Activated CD8-positive, alpha-beta memory T cell treated with anti-CD3 and anti-CD28 coated beads for 36 hours (primary cell): ENCODE measurements at regions not wholly inside any gene's neighbourhood (a gene's known extent, or its start where the extent isn't known, plus 50 kb on each side); places are given as distances from the start of the nearest gene placed in this dataset.

ENCODE experiments used
- CTCF ChIA-PET: fragments of 350-600 bp; sonication (Branson Sonifier 250); formaldehyde crosslinking; loops from one replicate; lab custom pipeline; 2021; ENCODE audit warnings: antibody characterized with exemption; lab: Charles Lee
- POLR2A ChIA-PET: fragments of 350-600 bp; sonication (Branson Sonifier 250); formaldehyde crosslinking; loops from one replicate; lab custom pipeline; 2021; ENCODE audit warnings: antibody characterized with exemption; lab: Charles Lee

DNA sequence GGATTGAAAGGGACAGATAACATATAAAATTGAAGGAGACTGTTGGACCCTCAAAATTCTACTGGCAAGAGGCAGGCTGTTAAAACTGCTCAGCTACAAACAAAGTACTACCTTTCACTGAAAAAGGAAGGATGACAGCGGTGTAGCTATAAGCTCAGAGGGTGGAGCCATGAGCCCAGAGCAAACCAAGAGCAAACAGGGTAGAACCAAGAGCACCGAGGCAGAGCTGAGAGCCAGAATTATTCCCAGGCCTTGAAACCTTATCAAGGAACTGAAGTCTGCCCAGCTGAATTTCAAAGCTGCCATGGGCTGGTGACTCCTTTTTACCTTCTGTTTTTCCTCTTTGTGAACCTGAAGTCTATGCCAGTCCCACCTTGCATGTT is 74.7 kb upstream of the SLC4A11 start:
- ChIA-PET POLR2A (no interaction called here), CTCF (no interaction called here)

DNA sequence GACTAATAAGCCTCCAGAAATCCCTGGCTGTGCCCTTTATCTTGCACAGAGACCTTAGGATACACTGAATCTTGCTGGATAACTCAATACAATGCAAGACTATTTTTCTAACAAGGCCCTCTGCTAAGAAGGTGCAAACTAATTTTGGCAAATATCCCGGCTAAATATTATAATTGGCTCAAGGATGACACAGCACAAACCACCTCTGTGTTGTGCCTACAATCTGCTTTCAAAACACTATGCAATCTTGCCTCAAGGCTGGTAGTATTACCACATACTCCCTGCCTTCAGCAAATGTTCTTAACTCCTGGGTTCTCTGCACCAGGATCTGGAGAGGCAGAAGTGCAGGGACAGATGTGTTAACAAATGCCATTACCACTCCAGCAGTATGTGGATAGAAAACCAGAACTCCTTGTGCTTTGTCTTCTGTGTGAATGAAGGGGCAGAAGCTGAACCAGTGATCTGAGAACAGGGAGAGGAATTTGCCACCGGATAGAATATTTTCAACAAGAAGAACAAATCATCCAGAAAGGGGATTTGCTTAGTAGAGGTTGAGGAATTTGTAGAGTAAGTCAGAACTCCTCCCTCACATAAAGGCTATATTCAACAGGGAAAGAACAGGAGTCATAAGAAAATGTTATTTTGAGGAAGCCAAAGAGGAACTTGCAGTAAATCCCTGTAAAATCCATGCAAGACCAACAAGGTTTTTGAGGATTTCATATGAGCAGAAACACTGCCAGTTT is 74.1 kb upstream of the SLC4A11 start:
- ChIA-PET CTCF (no interaction called here), POLR2A (no interaction called here)

- CTCF ChIA-PET: no interaction called here
- POLR2A ChIA-PET: no interaction called here
Measured at GRCh38 chr20:3311623-3312022, 72.6 kb upstream of the SLC4A11 start.

DNA sequence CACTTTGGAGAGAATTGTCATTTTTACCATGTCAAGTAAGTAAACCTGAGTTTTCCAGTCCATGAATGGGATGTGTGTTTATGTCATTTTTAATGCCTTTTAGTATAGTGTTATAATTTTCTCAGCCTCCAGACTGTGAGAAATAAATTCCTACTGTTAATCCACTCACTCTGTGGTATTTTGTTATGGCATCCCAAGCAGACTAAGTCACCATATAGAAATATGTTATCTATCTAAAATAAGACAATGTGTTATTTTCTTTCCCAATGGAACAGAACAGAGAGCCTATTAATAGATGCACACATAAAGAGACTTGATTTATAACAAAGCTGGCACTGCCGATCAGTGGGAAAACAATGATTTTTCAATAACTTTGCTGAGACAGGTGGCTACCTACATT is 70.2 kb upstream of the SLC4A11 start:
- POLR2A ChIA-PET: no interaction called here

DNA sequence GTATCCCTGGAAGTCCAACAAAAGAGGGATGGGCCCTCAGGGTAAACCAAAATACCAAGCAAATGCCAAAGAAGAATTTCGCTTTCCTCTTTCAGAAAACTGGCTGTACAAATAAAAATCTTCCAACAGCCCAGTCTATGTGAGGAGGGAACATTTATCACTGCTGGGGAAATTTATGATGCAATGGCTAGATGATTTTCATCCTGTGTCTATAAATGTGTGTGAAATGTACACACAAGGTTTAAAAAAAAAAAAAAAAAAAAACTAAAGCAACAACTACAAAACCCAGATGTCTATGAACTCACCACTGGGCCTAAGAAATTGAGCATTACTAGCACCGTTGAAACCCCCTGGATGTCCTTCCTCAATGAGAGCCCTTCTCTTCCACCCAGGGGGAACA is 68.7 kb upstream of the SLC4A11 start:
- ChIA-PET CTCF (no interaction called here), POLR2A (no interaction called here)

More for the DNA sequence above, 70.2 kb upstream of the SLC4A11 start:
- CTCF ChIA-PET: interaction anchor here (0.7 kb wide), 1 partner anchor 114 kb away, joined by 3 read pairs; no protein-coding TSS in a partner anchor

- ChIA-PET CTCF (no interaction called here), POLR2A (no interaction called here)
Measured at GRCh38 chr20:3307078-3307477, 68.1 kb upstream of the SLC4A11 start.

DNA sequence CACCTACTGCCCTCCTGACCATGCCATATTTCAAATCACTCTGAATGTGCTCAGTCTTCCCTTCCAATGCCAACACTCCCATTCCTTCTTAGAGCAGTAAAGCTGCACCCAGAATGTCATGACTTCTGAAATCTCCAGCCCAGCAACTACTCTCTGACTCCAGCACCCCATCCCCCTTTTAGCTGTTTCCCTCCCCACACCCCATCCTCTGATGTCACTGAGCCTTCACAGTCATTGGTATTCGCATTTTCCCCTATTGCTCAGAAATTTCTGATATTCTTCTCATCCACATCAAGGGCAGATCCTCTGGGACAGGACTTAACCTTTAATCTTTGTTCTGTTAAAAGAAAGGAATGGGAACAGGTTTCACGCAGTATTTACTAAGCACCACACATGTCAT is 67.1 kb upstream of the SLC4A11 start:
- POLR2A ChIA-PET: no interaction called here
- CTCF ChIA-PET: no interaction called here

DNA sequence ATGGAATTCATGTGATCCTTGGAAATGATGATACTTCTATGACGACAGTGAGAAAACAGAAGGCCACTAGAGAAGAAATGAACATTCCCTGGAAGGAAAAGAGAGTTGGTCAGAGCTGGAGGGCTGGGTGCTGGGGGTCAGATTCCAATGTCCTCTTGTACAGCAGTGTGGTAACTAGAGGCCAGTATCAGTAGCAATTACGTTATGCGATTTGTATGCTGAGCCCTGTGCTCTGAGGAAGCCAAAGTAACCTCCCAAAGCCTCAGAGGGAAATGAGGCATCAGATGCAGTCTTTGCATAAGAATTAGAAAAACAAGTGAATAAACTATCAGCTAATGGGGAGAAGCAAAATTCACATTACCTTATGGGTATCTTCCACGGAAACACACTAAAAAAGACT is 65.5 kb upstream of the SLC4A11 start:
- POLR2A ChIA-PET: no interaction called here
- CTCF ChIA-PET: no interaction called here

- POLR2A ChIA-PET: no interaction called here
- CTCF ChIA-PET: no interaction called here
Measured at GRCh38 chr20:3297079-3297378, 58.0 kb upstream of the SLC4A11 start.

- POLR2A ChIA-PET: no interaction called here
- CTCF ChIA-PET: no interaction called here
Measured at GRCh38 chr20:3296261-3297078, 57.5 kb upstream of the SLC4A11 start.
